ENCODE measurements at regions not wholly inside any gene's neighbourhood (a gene's known extent, or its start where the extent isn't known, plus 50 kb on each side); places are given as distances from the start of the nearest gene placed in this dataset.
"Not testable (repeated sequence)": the region's sequence is repeated elsewhere in the genome, so short reads cannot be mapped to it uniquely, and the experiment has no call there.

DNA sequence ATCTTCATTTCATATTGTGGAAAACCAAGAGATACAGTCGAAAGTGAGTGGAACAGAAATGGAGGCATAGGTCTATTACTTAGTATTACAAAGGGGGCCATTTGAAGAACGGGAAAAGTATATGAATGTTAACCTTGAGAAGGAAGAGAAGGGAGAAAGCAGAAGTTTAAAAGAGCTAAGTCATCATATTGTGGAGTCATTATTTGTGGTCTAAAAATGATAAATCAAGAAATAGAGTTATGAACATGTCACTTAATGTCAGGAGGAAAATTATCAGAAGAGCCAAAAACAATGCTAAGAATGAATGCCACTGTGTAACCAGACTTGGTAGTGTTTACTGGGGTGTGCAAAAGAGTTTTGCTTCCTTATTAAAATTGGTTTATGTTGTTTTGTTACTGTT lies 589.5 kb upstream of the LCORL start:
- DNase-seq, result no peak

GRCh38 chr4:18608908-18609533 lies 587.5 kb upstream of the LCORL start:
- DNase-seq, result no peak

GRCh38 chr4:18602610-18603009 lies 581.1 kb upstream of the LCORL start:
- not testable (repeated sequence) for DNase-seq

DNA sequence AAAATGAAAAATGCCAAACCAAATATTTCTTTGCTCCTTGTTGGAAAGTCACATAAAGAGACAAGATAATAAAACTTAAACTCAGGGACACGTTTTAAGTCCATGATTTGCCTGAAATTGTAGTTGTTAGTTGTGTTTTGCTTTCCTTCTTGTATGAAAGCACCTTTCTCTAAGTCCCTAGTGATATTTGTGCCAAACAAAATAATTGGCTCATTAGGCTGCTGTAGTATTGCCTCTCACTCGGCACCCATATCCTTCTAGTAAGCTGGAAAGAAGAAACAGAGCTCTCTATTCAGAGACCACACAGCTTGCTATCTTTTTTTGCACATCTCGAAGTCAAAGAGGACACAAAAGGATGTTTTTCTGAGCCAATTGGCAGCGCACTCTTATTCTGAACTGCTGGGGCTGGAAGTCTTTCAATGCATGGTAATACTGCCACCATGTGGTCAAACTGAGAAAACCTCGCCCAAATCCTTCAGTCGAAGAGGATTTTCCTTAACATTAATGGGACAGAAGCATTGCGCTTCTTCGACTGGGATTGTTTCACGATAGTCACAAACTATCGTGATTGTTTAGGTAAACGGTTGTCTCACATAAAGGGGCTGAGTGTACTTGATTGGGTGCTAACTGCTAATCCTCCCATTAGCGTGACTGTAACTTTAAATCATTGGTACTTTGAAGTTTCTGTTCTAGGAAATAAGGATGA lies 571.9 kb upstream of the LCORL start:
- peak; percentile 4 for DNase-seq

GRCh38 chr4:18582841-18583240 lies 561.3 kb upstream of the LCORL start:
- no peak for DNase-seq

- no peak for DNase-seq
Measured at GRCh38 chr4:18578307-18578706, 556.8 kb upstream of the LCORL start.

GRCh38 chr4:18572481-18572880 lies 550.9 kb upstream of the LCORL start:
- DNase-seq, result no peak

DNA sequence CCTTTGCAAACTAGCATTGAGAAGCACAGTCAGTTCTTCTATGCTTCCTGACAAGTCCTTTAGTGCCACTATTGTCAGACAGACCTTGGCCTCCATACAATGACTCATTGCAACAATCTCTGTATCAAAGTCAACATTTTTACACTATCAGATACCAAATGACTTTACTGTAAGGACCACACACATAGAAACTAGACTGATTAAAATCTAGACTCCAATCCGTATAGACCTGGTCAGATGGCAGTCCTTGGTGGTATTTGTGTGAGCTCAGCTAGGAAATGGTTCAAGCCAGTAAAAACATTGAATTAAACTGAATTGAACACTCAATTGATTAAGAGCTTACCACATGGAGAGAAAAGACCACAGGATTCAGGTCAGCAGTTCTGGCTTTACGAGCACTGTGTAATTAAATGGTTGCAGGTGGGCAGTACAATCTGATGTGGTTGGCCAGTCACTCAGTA lies 549.8 kb upstream of the LCORL start:
- DNase-seq, result no peak

GRCh38 chr4:18570370-18570769 lies 548.8 kb upstream of the LCORL start:
- DNase-seq, result no peak

GRCh38 chr4:18568600-18568999 lies 547.0 kb upstream of the LCORL start:
- no peak for DNase-seq

GRCh38 chr4:18566970-18567799 lies 545.6 kb upstream of the LCORL start:
- DNase-seq, result no peak

GRCh38 chr4:18559492-18559891 lies 537.9 kb upstream of the LCORL start:
- no peak for DNase-seq

DNA sequence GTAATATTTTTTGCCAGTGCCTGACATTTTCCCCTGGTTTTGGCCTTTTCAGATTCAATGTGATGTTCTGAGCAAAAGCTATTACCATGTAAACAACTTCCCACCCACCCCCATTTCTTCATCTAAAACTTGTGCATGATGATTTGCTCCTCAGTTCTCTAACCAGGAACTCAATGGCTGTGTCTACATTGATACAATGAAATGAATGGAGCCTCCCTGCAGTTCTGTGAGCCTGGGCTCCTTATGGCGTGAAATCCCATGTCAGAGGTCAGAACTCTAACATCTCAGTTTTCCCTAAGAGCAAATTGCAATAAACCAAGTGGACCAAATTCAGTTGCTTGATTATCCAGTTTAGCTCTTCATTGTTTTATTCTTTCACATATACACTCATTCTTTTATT lies 534.8 kb upstream of the LCORL start:
- no peak for DNase-seq

DNA sequence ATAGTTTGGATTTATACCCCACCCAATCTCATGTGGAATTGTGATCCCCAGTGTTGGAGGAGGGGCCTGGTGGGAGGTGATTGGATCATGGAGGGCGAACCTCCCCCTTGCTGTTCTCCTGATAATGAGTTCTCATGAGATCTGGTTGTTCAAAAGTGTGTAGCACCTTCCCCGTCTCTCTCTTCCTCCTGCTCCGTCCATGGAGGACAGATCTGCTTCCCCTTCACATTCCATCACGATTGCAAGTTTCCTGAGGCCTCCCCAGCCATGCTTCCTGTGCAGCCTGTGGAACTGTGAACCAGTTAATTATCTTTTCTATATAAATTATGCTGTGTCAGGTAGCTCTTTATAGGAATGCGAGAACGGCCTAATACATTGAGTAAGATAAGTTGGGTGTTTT lies 518.8 kb upstream of the LCORL start:
- DNase-seq, result no peak

GRCh38 chr4:18538121-18538520 lies 516.6 kb upstream of the LCORL start:
- DNase-seq, result no peak

GRCh38 chr4:18536428-18536827 lies 514.9 kb upstream of the LCORL start:
- DNase-seq, result no peak

DNA sequence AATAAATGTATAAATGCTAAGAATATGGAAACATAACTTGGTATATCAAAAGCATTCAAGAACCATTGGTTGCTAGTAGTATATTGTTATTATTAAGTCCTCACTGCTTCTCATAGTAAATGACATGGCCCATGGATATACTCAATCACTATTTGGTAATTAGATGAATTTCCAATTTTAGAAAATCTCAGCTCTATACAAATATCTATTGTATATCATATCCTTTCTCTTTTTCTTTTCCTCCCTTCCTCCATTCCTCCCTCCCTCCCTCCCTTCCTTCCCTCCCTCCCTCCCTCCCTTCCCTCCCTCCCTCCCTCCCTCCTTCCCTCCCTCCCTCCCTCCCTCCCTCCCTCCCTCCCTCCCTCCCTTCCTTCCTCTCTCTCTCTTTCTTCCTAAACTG lies 514.4 kb upstream of the LCORL start:
- DNase-seq, result no peak

DNA sequence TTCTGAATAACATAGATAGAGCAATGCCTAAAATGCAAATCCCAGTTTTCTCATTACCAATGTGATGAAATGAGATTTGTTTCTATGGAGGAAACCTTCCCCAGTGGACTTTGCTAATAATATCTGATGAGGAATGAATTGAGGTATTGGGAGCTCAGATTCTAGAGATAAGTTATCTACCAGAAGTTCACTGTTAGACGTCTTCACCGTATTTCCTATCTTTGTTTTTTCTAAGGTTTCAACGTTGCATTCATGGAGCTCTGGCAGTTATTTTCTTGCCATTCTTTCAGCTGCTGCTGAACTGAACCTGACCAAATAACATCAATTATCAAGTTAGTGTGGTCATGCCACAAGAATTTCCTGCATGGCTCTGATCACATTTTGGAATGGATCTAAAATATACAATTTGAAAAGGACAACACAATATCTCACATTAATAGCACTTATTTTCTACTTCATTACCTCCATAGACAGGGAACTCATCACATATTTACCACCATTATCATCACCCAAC lies 511.8 kb upstream of the LCORL start:
- DNase-seq, result no peak

GRCh38 chr4:18531731-18532130 lies 510.2 kb upstream of the LCORL start:
- no peak for DNase-seq

GRCh38 chr4:18529482-18529881 lies 507.9 kb upstream of the LCORL start:
- no peak for DNase-seq

DNA sequence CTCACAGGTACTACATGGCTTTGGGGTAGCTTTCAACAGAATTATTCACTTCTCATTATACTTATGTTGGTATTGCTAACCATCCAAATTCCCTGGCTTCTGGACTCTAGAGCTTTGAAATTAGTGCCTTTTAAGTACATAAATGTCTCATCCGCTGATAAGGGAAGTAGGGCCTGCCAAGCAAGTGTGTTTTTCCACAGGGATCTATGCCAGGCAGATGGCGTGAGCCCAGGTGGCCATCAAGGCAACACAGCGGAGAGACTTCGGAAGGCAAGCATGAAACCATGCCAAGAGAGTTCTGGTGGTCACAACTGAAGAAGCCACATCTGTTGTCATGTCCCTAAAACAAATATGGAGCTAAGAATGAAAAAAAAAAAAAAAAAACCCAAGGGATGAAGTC lies 503.1 kb upstream of the LCORL start:
- DNase-seq, result no peak

DNA sequence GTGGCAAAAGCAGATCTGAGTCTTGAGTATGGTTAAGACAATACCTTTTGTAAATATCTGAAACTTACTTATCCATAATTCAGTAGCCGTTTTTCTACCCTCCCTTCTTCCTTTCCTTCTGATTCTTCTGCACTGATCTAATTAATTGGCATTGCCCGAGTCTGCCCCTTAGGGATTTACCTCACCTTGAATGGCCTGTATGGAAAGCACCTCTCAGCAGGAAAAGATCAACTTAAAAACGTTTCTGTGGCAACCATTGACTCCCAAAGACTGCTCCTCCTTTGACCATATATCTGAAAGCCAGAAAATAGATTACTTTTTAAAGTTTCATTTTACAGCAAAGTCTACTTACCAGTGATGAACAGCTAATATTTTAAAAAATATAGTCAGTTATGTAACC lies 496.5 kb upstream of the LCORL start:
- DNase-seq, result no peak

- DNase-seq, result no peak
Measured at GRCh38 chr4:18513861-18514260, 492.3 kb upstream of the LCORL start.

- no peak for DNase-seq
Measured at GRCh38 chr4:18512718-18513117, 491.2 kb upstream of the LCORL start.
